Astrocyte (in vitro differentiated cells and primary cell): ENCODE measurements at regions not wholly inside any gene's neighbourhood (a gene's known extent, or its start where the extent isn't known, plus 50 kb on each side); places are given as distances from the start of the nearest gene placed in this dataset.

Experiments
- DNase-seq: peaks from one replicate; pipeline ENCODE4 v3.0.0-alpha.2; 2010; ENCODE audit warnings: low read depth
- FAIRE-seq: peaks from 2 replicates; lab custom pipeline; 2011; peaks lifted over from hg19 to GRCh38; lab: Jason Lieb, UNC
- H2AFZ ChIP-seq: 2 replicates; pipeline ENCODE4 v1.6.0; 2012; ENCODE audit warnings: low read depth, low read length, inconsistent platforms
- H3K27ac ChIP-seq: 2 replicates; pipeline ENCODE4 v1.5.1; 2011; ENCODE audit warnings: low read depth, low read length, inconsistent platforms
- H3K27me3 ChIP-seq: 2 replicates; pipeline ENCODE4 v1.6.0; 2011; ENCODE audit warnings: low read length, inconsistent platforms; ENCODE audit not compliant: insufficient read depth
- H3K36me3 ChIP-seq: 2 replicates; pipeline ENCODE4 v1.5.1; 2011; ENCODE audit warnings: low read length, inconsistent platforms; ENCODE audit not compliant: insufficient read depth
- H3K4me1 ChIP-seq: 2 replicates; pipeline ENCODE4 v1.5.1; 2011; ENCODE audit warnings: low read length, inconsistent platforms; ENCODE audit not compliant: insufficient read depth
- H3K4me2 ChIP-seq: 2 replicates; pipeline ENCODE4 v1.6.0; 2012; ENCODE audit warnings: low read length, inconsistent platforms
- H3K4me3 ChIP-seq: 2 replicates; pipeline ENCODE4 v1.5.1; 2011; ENCODE audit warnings: low read depth, mild to moderate bottlenecking, low read length, inconsistent platforms; ENCODE audit not compliant: insufficient read depth
- H3K79me2 ChIP-seq: 2 replicates; pipeline ENCODE4 v1.6.0; 2012; ENCODE audit warnings: mild to moderate bottlenecking, low read length, inconsistent platforms; ENCODE audit not compliant: insufficient read depth
- H3K9ac ChIP-seq: 2 replicates; pipeline ENCODE4 v1.6.0; 2012; ENCODE audit warnings: mild to moderate bottlenecking, low read length, inconsistent platforms
- H3K9me3 ChIP-seq: 2 replicates; pipeline ENCODE4 v1.5.1; 2012; ENCODE audit warnings: low read depth, mild to moderate bottlenecking, low read length, inconsistent platforms; ENCODE audit not compliant: insufficient read depth
- H4K20me1 ChIP-seq: 2 replicates; pipeline ENCODE4 v1.6.0; 2012; ENCODE audit warnings: low read length, inconsistent platforms; ENCODE audit not compliant: insufficient read depth
- H3K27ac Mint-ChIP-seq: one replicate; pipeline ENCODE4 v1.8.0; 2021; ENCODE audit warnings: mild to moderate bottlenecking, mixed read lengths; ENCODE audit not compliant: unreplicated experiment
- H3K27me3 Mint-ChIP-seq: one replicate; pipeline ENCODE4 v1.8.0; 2021; ENCODE audit warnings: low read depth, mixed read lengths; ENCODE audit not compliant: unreplicated experiment
- H3K36me3 Mint-ChIP-seq: one replicate; pipeline ENCODE4 v1.8.0; 2021; ENCODE audit warnings: low read depth, mixed read lengths; ENCODE audit not compliant: unreplicated experiment
- H3K4me1 Mint-ChIP-seq: one replicate; pipeline ENCODE4 v1.8.0; 2021; ENCODE audit warnings: low read depth, mixed read lengths; ENCODE audit not compliant: unreplicated experiment
- H3K4me3 Mint-ChIP-seq: one replicate; pipeline ENCODE4 v1.8.0; 2021; ENCODE audit warnings: mild to moderate bottlenecking, moderate library complexity, mixed read lengths; ENCODE audit not compliant: unreplicated experiment
- H3K9me3 Mint-ChIP-seq: one replicate; pipeline ENCODE4 v1.8.0; 2021; ENCODE audit warnings: mild to moderate bottlenecking, mixed read lengths; ENCODE audit not compliant: unreplicated experiment
- EZH2 ChIP-seq: IDR thresholded peaks from 2 replicates; pipeline ENCODE4 v1.6.1; 2012; ENCODE audit warnings: mild to moderate bottlenecking, low read length, inconsistent platforms; ENCODE audit not compliant: insufficient read depth
- TF ChIP-seq, protein P1 (sequence below): IDR thresholded peaks from 2 replicates; pipeline ENCODE4 v1.5.1; 2011; ENCODE audit warnings: low read depth, mild to moderate bottlenecking, inconsistent platforms, low read length, moderate library complexity; ENCODE audit not compliant: insufficient read depth

DNA sequence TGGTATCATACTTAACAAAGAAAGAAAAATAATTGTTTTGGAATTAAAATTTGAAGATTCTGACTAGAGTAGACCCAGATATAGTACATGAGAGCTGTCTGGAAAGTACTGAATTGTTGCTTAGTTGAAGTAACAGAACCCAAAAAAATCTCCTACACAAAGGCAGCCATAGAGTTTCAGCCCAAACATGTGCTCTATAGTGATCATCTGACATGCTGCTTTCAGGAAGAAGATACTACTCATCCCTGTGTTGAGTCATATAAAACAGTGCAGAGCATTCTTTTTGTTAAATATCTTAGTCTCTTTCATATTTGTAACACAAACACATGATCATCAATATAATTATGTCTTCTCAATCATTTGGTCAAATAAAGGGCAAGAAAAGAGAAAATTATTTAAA, 84.8 kb upstream of the PTPRM start:
- Mint-ChIP-seq H3K4me3 (no peak overlapping the region), H3K27me3 (no peaks in the 10 kb centered on the region), H3K36me3 (no peaks in the 10 kb centered on the region), H3K4me1 (peaks cover 3% of the 10 kb centered on the region), H3K27ac (no peak overlapping the region), H3K9me3 (no peaks in the 10 kb centered on the region)
- Histone ChIP-seq H3K79me2 (no peaks in the 10 kb centered on the region), H3K36me3 (no peaks in the 10 kb centered on the region), H3K4me1 (no peaks in the 10 kb centered on the region), H3K9ac (no peak overlapping the region), H3K4me3 (no peak overlapping the region), H2AFZ (no peak overlapping the region), H3K27ac (no peak overlapping the region), H3K27me3 (no peaks in the 10 kb centered on the region), H4K20me1 (no peaks in the 10 kb centered on the region), H3K4me2 (no peak overlapping the region), H3K9me3 (no peaks in the 10 kb centered on the region)
- no peak for DNase-seq
- FAIRE-seq: no peak
- TF ChIP-seq EZH2: no peak
- TF ChIP-seq, protein P1, sequence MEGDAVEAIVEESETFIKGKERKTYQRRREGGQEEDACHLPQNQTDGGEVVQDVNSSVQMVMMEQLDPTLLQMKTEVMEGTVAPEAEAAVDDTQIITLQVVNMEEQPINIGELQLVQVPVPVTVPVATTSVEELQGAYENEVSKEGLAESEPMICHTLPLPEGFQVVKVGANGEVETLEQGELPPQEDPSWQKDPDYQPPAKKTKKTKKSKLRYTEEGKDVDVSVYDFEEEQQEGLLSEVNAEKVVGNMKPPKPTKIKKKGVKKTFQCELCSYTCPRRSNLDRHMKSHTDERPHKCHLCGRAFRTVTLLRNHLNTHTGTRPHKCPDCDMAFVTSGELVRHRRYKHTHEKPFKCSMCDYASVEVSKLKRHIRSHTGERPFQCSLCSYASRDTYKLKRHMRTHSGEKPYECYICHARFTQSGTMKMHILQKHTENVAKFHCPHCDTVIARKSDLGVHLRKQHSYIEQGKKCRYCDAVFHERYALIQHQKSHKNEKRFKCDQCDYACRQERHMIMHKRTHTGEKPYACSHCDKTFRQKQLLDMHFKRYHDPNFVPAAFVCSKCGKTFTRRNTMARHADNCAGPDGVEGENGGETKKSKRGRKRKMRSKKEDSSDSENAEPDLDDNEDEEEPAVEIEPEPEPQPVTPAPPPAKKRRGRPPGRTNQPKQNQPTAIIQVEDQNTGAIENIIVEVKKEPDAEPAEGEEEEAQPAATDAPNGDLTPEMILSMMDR: no peak

DNA sequence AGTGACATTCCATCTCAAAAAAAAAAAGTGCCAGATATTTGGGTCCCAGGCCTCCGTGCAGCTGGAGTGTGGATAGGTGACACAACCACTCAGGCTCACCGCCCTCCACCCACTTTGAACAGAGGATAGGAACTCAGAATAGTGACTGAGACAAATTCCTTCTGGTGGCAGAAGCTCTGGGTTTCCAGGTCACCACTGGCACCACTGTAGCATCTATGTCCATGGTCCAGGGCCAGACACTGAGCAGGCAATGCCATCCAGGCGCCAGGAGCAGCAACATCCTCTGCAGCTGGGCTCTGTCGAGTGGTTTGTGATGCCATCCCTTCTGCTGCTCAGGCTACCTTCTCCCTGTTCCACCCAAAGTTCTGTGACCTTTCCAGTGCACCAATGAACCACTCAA, 81.5 kb upstream of the PTPRM start:
- Histone ChIP-seq H3K36me3 (no peaks in the 10 kb centered on the region), H3K9ac (no peak overlapping the region), H2AFZ (no peak overlapping the region), H3K4me2 (no peak overlapping the region), H3K4me1 (no peaks in the 10 kb centered on the region), H3K4me3 (no peak overlapping the region), H3K79me2 (no peaks in the 10 kb centered on the region), H3K27ac (no peak overlapping the region), H4K20me1 (no peaks in the 10 kb centered on the region), H3K27me3 (no peaks in the 10 kb centered on the region), H3K9me3 (no peaks in the 10 kb centered on the region)
- no peak for FAIRE-seq
- TF ChIP-seq, protein P1: no peak
- TF ChIP-seq EZH2: no peak
- Mint-ChIP-seq H3K27me3 (peaks cover 2% of the 10 kb centered on the region), H3K4me3 (no peak overlapping the region), H3K9me3 (peaks cover 3% of the 10 kb centered on the region), H3K4me1 (peaks cover 3% of the 10 kb centered on the region), H3K27ac (no peak overlapping the region), H3K36me3 (no peaks in the 10 kb centered on the region)
- DNase-seq: no peak

DNA sequence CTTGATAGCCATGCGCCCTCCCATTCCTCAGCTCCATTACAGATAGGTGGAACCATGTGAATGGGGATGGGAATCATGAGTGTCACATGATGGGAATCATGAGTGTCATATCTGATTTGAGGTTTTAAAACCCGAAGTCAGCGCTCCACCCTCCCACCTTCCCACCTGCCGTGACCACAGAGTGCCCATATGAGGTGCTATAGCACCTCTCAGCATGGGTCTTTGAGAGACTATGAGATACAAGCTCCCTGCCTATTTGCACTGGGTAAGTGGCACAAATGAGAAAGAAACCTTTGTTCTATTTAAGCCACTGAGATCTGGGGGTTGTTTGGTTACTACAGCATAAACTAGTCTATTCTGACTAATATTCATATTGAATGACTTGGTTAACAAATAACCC, 78.5 kb upstream of the PTPRM start:
- Histone ChIP-seq H3K4me1 (no peaks in the 10 kb centered on the region), H3K4me2 (no peak overlapping the region), H3K9me3 (no peaks in the 10 kb centered on the region), H3K4me3 (no peak overlapping the region), H3K36me3 (no peaks in the 10 kb centered on the region), H4K20me1 (no peaks in the 10 kb centered on the region), H3K27ac (no peak overlapping the region), H2AFZ (no peak overlapping the region), H3K27me3 (no peaks in the 10 kb centered on the region), H3K9ac (no peak overlapping the region), H3K79me2 (no peaks in the 10 kb centered on the region)
- FAIRE-seq: no peak
- Mint-ChIP-seq H3K4me3 (no peak overlapping the region), H3K27ac (no peak overlapping the region), H3K9me3 (peaks cover 6% of the 10 kb centered on the region), H3K36me3 (no peaks in the 10 kb centered on the region), H3K27me3 (peaks cover 4% of the 10 kb centered on the region), H3K4me1 (no peaks in the 10 kb centered on the region)
- no peak for DNase-seq
- TF ChIP-seq, protein P1: no peak
- no peak for TF ChIP-seq EZH2
